ENCODE measurements at regions not wholly inside any gene's neighbourhood (a gene's known extent, or its start where the extent isn't known, plus 50 kb on each side); places are given as distances from the start of the nearest gene placed in this dataset.

- H3K4me1 ChIP-seq (ENCODE audit: control insufficient read depth, insufficient read depth, low read depth, low read length), result peaks cover 2% of the 10 kb centered on the region
Observed at GRCh38 chr4:117660668-117661067, 373.6 kb upstream of the NDST3 start.

GRCh38 chr4:117661091-117662072 lies 372.9 kb upstream of the NDST3 start:
- Histone ChIP-seq H3K4ac (ENCODE audit: low read depth in 1 of 2, low read length in 2 of 2) (no peak overlapping the region), H4K91ac (ENCODE audit: low read length) (no peak overlapping the region), H3K4me1 (ENCODE audit: control insufficient read depth, insufficient read depth, low read depth, low read length) (peaks cover 2% of the 10 kb centered on the region), H3K27me3 (ENCODE audit: control insufficient read depth in 1 of 2, insufficient read depth in 1 of 2, low read length in 2 of 2) (no peaks in the 10 kb centered on the region), H4K8ac (ENCODE audit: low read length) (no peak overlapping the region), H2BK120ac (ENCODE audit: low read depth, low read length) (no peak overlapping the region), H2AFZ (ENCODE audit: low read depth, low read length) (no peak overlapping the region), H2AK5ac (ENCODE audit: low read length, severe bottlenecking) (no peak overlapping the region), H3K36me3 (ENCODE audit: control insufficient read depth in 1 of 2, insufficient read depth in 2 of 2, low read depth in 1 of 2, low read length in 2 of 2) (no peaks in the 10 kb centered on the region), H3K9me3 (ENCODE audit: control insufficient read depth, low read length) (peaks cover 3% of the 10 kb centered on the region), H3K18ac (ENCODE audit: low read depth in 1 of 2, low read length in 2 of 2) (no peak overlapping the region), H3K9ac (ENCODE audit: low read length) (no peak overlapping the region), H3K14ac (ENCODE audit: low read length in 2 of 2) (no peak overlapping the region), H3K4me2 (ENCODE audit: low read length, poor library complexity, severe bottlenecking) (no peak overlapping the region), H3K23ac (ENCODE audit: low read length in 2 of 2) (no peak overlapping the region), H3K27ac (ENCODE audit: low read length, poor library complexity, severe bottlenecking) (no peak overlapping the region), H2BK5ac (ENCODE audit: low read depth, low read length, poor library complexity, severe bottlenecking) (no peak overlapping the region), H3K4me3 (ENCODE audit: insufficient read depth in 1 of 2, low read depth in 1 of 2, low read length in 2 of 2) (no peak overlapping the region), H2BK12ac (ENCODE audit: low read length in 2 of 2) (no peak overlapping the region), H3K79me1 (replicated peaks; ENCODE audit: low read length, poor library complexity, severe bottlenecking) (no peaks in the 10 kb centered on the region), H2BK15ac (ENCODE audit: low read depth, poor library complexity, severe bottlenecking) (no peak overlapping the region)
- WGBS, result no CpG with 5 or more reads among the region's 2 CpGs
- no peak for DNase-seq

More at GRCh38 chr4:117660668-117661067, 373.6 kb upstream of the NDST3 start:
- Histone ChIP-seq H3K14ac (ENCODE audit: low read length in 2 of 2) (no peak overlapping the region), H2BK5ac (ENCODE audit: low read depth, low read length, poor library complexity, severe bottlenecking) (no peak overlapping the region), H3K27me3 (ENCODE audit: control insufficient read depth in 1 of 2, insufficient read depth in 1 of 2, low read length in 2 of 2) (no peaks in the 10 kb centered on the region), H2BK12ac (ENCODE audit: low read length in 2 of 2) (no peak overlapping the region), H3K36me3 (ENCODE audit: control insufficient read depth in 1 of 2, insufficient read depth in 2 of 2, low read depth in 1 of 2, low read length in 2 of 2) (no peaks in the 10 kb centered on the region), H3K23ac (ENCODE audit: low read length in 2 of 2) (no peak overlapping the region), H2BK120ac (ENCODE audit: low read depth, low read length) (no peak overlapping the region), H4K91ac (ENCODE audit: low read length) (no peak overlapping the region), H2AK5ac (ENCODE audit: low read length, severe bottlenecking) (no peak overlapping the region), H3K27ac (ENCODE audit: low read length, poor library complexity, severe bottlenecking) (no peak overlapping the region), H2AFZ (ENCODE audit: low read depth, low read length) (no peak overlapping the region), H3K4me2 (ENCODE audit: low read length, poor library complexity, severe bottlenecking) (no peak overlapping the region), H2BK15ac (ENCODE audit: low read depth, poor library complexity, severe bottlenecking) (no peak overlapping the region), H4K8ac (ENCODE audit: low read length) (no peak overlapping the region), H3K18ac (ENCODE audit: low read depth in 1 of 2, low read length in 2 of 2) (no peak overlapping the region), H3K9me3 (ENCODE audit: control insufficient read depth, low read length) (peaks cover 3% of the 10 kb centered on the region), H3K79me1 (replicated peaks; ENCODE audit: low read length, poor library complexity, severe bottlenecking) (no peaks in the 10 kb centered on the region), H3K9ac (ENCODE audit: low read length) (no peak overlapping the region), H3K4ac (ENCODE audit: low read depth in 1 of 2, low read length in 2 of 2) (no peak overlapping the region), H3K4me3 (ENCODE audit: insufficient read depth in 1 of 2, low read depth in 1 of 2, low read length in 2 of 2) (no peak overlapping the region)
- DNase-seq, result no peak
- WGBS, result no CpG with 5 or more reads among the region's 1 CpG

GRCh38 chr4:117664706-117665444 lies 369.4 kb upstream of the NDST3 start:
- H3K14ac ChIP-seq (ENCODE audit: low read length in 2 of 2), result no peak overlapping the region

GRCh38 chr4:117676153-117676552 lies 358.1 kb upstream of the NDST3 start:
- Histone ChIP-seq H3K4me2 (ENCODE audit: low read length, poor library complexity, severe bottlenecking) (no peak overlapping the region), H4K8ac (ENCODE audit: low read length) (no peak overlapping the region)
- WGBS, result no CpG with 5 or more reads among the region's 1 CpG

More at GRCh38 chr4:117664706-117665444, 369.4 kb upstream of the NDST3 start:
- H3K27me3 ChIP-seq (ENCODE audit: control insufficient read depth in 1 of 2, insufficient read depth in 1 of 2, low read length in 2 of 2), result no peaks in the 10 kb centered on the region
- WGBS, result 66% methylated on average over 2 of the region's 3 CpGs
- no peak overlapping the region for H3K18ac ChIP-seq (ENCODE audit: low read depth in 1 of 2, low read length in 2 of 2)
- peaks cover 3% of the 10 kb centered on the region for H3K9me3 ChIP-seq (ENCODE audit: control insufficient read depth, low read length)
- H2BK15ac ChIP-seq (ENCODE audit: low read depth, poor library complexity, severe bottlenecking), result no peak overlapping the region
- no peak overlapping the region for H3K27ac ChIP-seq (ENCODE audit: low read length, poor library complexity, severe bottlenecking)
- no peak overlapping the region for H3K4me2 ChIP-seq (ENCODE audit: low read length, poor library complexity, severe bottlenecking)
- H3K79me1 ChIP-seq (replicated peaks; ENCODE audit: low read length, poor library complexity, severe bottlenecking), result no peaks in the 10 kb centered on the region
- no peak overlapping the region for H4K91ac ChIP-seq (ENCODE audit: low read length)
- H2BK12ac ChIP-seq (ENCODE audit: low read length in 2 of 2), result no peak overlapping the region
- no peak overlapping the region for H2BK5ac ChIP-seq (ENCODE audit: low read depth, low read length, poor library complexity, severe bottlenecking)
- H2AFZ ChIP-seq (ENCODE audit: low read depth, low read length), result no peak overlapping the region
- no peak overlapping the region for H3K4ac ChIP-seq (ENCODE audit: low read depth in 1 of 2, low read length in 2 of 2)
- no peak overlapping the region for H3K4me3 ChIP-seq (ENCODE audit: insufficient read depth in 1 of 2, low read depth in 1 of 2, low read length in 2 of 2)
- no peak overlapping the region for H3K9ac ChIP-seq (ENCODE audit: low read length)
- no peak overlapping the region for H3K23ac ChIP-seq (ENCODE audit: low read length in 2 of 2)
- no peak overlapping the region for H2AK5ac ChIP-seq (ENCODE audit: low read length, severe bottlenecking)
- peak; percentile 28 for DNase-seq
- H3K4me1 ChIP-seq (ENCODE audit: control insufficient read depth, insufficient read depth, low read depth, low read length), result peaks cover 2% of the 10 kb centered on the region
- no peak overlapping the region for H2BK120ac ChIP-seq (ENCODE audit: low read depth, low read length)
- no peaks in the 10 kb centered on the region for H3K36me3 ChIP-seq (ENCODE audit: control insufficient read depth in 1 of 2, insufficient read depth in 2 of 2, low read depth in 1 of 2, low read length in 2 of 2)
- H4K8ac ChIP-seq (ENCODE audit: low read length), result no peak overlapping the region

More at GRCh38 chr4:117676153-117676552, 358.1 kb upstream of the NDST3 start:
- H3K9ac ChIP-seq (ENCODE audit: low read length), result no peak overlapping the region
- no peak overlapping the region for H3K14ac ChIP-seq (ENCODE audit: low read length in 2 of 2)
- no peak overlapping the region for H4K91ac ChIP-seq (ENCODE audit: low read length)
- H3K4ac ChIP-seq (ENCODE audit: low read depth in 1 of 2, low read length in 2 of 2), result no peak overlapping the region
- H2AK5ac ChIP-seq (ENCODE audit: low read length, severe bottlenecking), result no peak overlapping the region
- H3K23ac ChIP-seq (ENCODE audit: low read length in 2 of 2), result no peak overlapping the region
- H3K4me1 ChIP-seq (ENCODE audit: control insufficient read depth, insufficient read depth, low read depth, low read length), result no peaks in the 10 kb centered on the region
- no peak overlapping the region for H2AFZ ChIP-seq (ENCODE audit: low read depth, low read length)
- no peak overlapping the region for H2BK120ac ChIP-seq (ENCODE audit: low read depth, low read length)
- H2BK15ac ChIP-seq (ENCODE audit: low read depth, poor library complexity, severe bottlenecking), result no peak overlapping the region
- H3K27ac ChIP-seq (ENCODE audit: low read length, poor library complexity, severe bottlenecking), result no peak overlapping the region
- no peaks in the 10 kb centered on the region for H3K36me3 ChIP-seq (ENCODE audit: control insufficient read depth in 1 of 2, insufficient read depth in 2 of 2, low read depth in 1 of 2, low read length in 2 of 2)
- no peak overlapping the region for H3K18ac ChIP-seq (ENCODE audit: low read depth in 1 of 2, low read length in 2 of 2)
- no peaks in the 10 kb centered on the region for H3K27me3 ChIP-seq (ENCODE audit: control insufficient read depth in 1 of 2, insufficient read depth in 1 of 2, low read length in 2 of 2)
- no peak overlapping the region for H3K4me3 ChIP-seq (ENCODE audit: insufficient read depth in 1 of 2, low read depth in 1 of 2, low read length in 2 of 2)
- no peak for DNase-seq
- no peaks in the 10 kb centered on the region for H3K79me1 ChIP-seq (replicated peaks; ENCODE audit: low read length, poor library complexity, severe bottlenecking)
- no peak overlapping the region for H2BK12ac ChIP-seq (ENCODE audit: low read length in 2 of 2)
- H3K9me3 ChIP-seq (ENCODE audit: control insufficient read depth, low read length), result peaks cover 19% of the 10 kb centered on the region
- H2BK5ac ChIP-seq (ENCODE audit: low read depth, low read length, poor library complexity, severe bottlenecking), result no peak overlapping the region
